Retina (tissue), 1 donor: ENCODE measurements at regions not wholly inside any gene's neighbourhood (a gene's known extent, or its start where the extent isn't known, plus 50 kb on each side); places are given as distances from the start of the nearest gene placed in this dataset.
A peak's percentile ranks its signal among the peaks of the same experiment; 100 is the strongest.

ENCODE experiments used
- DNase-seq: peaks from one replicate; pipeline ENCODE4 v3.0.0-alpha.2; 2016

GRCh38 chr6:90434094-90434493 is 137.5 kb upstream of the BACH2 start:
- no peak for DNase-seq

GRCh38 chr6:90432937-90433336 is 136.3 kb upstream of the BACH2 start:
- no peak for DNase-seq

GRCh38 chr6:90432041-90432775 is 135.6 kb upstream of the BACH2 start:
- no peak for DNase-seq

- no peak for DNase-seq
Measured at GRCh38 chr6:90431576-90431975, 134.9 kb upstream of the BACH2 start.

DNA sequence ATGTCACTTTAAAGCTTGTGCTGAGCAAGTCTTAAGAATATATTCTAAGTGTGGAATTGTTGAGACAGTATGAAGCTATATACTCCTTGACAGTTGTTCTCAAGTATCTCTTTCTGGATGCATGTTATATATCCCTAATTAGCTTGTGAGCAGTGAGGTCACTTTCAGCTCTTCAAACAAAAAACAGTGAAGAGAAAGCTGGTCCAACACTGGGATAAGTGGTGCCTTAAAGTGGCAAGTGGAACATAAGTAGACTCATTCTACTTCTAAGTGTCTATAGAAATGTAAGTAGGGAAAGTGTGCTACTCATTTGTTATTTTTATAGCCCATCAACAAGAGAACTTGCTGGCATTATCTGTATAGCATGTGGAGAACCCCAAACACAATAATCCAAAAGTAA is 133.1 kb upstream of the BACH2 start:
- DNase-seq = no peak

DNA sequence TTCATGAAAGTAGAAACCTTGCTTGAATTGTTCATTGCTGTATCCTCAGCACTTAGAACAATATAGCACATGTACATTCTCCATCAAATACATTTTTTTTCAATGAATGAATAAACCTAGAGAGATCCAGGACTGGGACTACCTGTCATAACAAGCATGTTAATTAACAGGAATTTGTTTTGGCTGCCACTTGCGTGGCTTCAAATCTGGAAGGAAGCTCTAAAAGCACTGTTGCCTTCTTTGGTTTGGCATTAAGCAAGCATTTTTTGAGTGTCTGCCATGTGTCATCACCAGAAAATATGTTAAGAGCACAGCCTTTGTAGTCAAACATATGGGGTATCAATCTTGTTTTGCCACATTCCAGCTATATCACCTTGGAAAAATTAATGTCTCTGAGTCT is 131.9 kb upstream of the BACH2 start:
- no peak for DNase-seq

- DNase-seq = no peak
Measured at GRCh38 chr6:90425161-90425641, 128.6 kb upstream of the BACH2 start.

GRCh38 chr6:90424580-90424979 is 127.9 kb upstream of the BACH2 start:
- no peak for DNase-seq

- no peak for DNase-seq
Measured at GRCh38 chr6:90421666-90422065, 125.0 kb upstream of the BACH2 start.

DNA sequence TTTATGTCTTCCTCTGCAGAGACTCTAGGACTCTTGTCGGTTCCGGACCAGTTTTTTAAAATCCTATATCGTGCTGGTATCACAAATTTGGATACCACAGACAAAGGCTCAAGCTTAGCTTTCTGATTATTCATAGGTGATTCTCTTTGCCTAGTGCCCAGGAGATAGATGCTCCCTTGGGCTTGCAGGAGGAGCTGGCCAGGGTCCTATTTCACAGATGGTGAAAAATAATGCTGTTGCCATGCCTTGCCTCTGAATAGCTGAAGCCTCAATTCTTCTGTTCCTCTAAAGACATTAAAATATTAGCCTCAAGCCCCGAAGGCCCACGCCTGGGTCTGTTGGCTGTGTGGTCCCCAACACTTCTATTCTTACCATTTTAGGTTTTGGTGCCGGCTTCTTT is 123.9 kb upstream of the BACH2 start:
- no peak for DNase-seq

GRCh38 chr6:90417385-90417784 is 120.7 kb upstream of the BACH2 start:
- DNase-seq = no peak

- no peak for DNase-seq
Measured at GRCh38 chr6:90416322-90416721, 119.7 kb upstream of the BACH2 start.

DNA sequence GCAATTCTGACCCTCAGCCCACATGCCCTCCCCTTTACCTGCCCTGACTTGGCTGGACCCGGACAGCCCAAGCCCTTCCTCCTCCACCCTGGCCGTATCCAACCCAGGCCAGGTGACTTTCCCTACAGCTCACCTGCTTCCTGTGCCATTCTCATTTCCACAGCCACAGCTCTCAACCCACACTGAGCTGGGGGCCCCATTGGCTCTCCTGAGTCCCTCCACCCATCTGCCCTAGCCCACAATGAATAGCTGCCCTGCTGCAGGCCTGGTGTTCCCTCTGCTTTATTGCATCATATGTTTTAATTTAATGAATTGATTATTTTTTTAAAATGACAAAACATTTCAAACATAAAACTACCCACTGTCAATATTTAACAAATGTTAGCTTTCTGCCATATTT is 118.5 kb upstream of the BACH2 start:
- no peak for DNase-seq

DNA sequence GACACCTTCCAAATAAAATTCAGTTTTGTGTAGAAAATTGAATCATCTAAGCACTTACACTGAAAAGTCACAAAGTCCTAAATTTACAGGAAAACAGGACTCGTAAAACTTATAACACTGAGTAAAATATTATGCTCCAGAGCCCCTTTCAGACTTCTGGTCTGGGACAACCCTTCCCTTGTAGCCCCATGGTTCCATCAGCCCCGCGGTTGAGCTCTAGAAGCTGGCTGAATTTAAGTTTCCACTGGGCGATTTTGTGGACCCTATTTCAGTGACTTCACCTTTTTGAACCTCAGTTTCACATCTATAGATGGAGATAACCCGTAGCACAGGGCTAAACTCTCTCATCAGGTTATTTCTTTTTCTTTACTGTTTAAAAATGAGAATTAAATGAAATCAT is 117.7 kb upstream of the BACH2 start:
- no peak for DNase-seq

DNA sequence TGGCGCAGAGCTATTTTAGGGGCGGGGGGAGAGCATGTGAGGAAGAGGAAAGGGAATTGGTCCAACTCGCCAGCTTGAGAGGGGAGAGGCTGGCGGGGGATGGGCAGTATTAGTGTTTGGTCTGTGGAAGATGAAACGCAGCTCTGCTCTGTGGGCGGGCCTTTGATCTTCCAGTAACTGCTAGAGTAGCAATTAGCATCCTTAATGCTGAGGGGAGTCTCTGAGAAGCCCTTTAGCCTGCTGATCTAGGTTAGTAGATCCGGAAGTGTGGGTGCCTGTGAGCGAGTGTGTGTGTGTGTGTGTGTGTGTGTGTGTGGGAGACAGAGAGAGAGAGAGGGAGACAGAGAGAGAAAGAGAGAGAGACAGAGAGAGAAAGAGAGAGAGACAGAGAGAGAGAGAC is 117.2 kb upstream of the BACH2 start:
- peak; percentile 79 for DNase-seq

DNA sequence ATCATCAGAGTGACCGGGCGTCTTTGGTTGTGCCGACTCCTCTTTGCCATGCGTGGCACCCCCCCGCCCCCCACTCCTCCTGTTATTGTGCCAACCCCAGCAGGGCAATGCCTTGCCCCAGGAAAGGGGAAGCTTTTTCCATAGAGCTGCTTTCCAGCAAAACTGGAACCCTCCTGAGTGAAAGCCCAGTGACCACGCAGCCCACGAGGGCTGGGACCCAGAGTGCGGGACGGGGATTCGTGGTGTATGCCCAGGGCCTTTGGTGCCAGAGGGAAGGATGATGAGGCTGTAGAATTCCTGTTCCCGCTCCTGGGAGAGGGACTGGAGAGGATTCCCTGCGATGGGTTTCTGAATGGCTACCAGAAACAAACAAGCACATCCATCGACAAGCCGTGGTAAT is 116.8 kb upstream of the BACH2 start:
- no peak for DNase-seq

DNA sequence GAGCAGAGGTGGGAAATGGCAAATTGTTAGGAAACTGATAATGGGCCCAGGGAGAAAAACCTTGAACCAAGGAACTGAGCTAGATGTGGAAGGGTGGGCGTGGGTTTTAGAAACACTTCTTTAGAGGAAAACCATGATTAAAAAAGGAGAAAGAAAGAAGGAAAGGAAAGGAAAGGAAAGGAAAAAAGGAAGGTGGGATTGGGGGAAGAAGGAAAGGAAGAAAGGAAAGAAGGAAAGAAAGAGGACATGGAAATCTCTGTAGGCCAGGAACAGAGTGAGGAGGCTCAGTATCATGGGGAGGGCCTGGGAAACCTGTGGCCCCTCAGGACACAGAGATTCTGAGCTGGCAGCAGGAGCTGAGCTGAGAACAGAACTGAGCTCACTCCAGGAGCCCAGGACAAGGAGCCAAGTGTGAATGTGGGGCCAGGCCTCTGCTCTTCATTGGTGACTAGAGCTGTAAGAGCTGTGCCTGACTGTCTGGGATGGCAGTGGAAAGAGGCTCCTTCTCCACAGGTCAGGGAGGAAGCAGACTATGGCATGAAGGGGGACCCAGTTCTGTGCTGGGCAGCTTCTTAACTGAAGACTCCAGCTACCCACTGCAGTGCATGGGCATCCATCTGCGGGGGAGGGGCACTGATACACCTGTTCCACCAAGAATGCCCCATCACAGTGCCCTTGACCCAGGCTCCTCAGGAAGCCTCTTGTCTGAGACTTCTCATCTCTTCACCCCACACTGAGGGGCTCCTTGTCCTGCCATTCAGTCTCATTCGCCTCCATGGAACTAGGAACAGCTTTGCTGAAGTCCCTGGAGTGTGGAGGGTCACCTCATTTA is 116.1 kb upstream of the BACH2 start:
- no peak for DNase-seq

DNA sequence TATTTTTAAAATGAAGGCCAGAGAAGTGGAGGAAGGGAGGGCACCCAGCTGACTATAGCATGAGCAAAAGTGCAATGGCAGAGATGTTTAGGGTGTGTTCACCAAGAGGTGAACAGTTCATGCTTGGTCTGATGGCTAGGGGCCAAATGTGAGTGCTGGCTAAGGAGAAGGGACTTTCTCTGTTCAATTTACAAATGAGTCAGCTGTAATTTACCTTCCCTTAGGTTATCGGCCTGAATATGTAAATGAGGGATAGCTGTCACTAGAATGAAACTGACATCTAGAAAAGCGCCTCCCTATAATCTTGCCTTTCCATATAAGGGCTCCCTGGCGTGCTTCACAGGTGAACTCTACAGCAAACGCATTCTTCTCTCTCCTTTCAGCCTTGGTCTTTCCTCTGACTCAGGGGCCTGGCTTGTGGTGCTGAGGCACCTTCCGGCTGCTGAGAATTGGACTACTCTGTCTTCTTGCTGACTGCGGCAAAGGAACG is 114.7 kb upstream of the BACH2 start:
- no peak for DNase-seq

DNA sequence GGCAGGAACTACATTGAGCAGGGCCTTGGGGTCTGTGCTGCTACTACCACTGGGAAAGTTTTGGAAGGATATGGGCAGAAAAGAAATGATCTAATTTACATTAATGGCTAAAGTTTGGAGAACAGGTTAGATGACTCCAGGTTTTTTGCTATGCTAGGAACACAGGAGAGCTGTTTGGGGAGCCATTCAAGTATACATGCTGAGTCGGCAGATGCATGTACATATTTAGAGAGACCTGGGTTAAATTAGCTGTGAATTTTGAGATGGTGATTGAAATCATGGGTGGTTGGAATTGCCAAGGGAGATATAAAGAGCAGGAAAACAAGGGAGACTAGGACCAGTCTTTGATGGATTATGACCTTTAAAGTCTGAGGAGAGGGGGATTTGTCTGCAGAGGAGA is 113.1 kb upstream of the BACH2 start:
- DNase-seq = no peak

GRCh38 chr6:90406957-90407356 is 110.3 kb upstream of the BACH2 start:
- no peak for DNase-seq

GRCh38 chr6:90406142-90406794 is 109.6 kb upstream of the BACH2 start:
- DNase-seq = no peak

DNA sequence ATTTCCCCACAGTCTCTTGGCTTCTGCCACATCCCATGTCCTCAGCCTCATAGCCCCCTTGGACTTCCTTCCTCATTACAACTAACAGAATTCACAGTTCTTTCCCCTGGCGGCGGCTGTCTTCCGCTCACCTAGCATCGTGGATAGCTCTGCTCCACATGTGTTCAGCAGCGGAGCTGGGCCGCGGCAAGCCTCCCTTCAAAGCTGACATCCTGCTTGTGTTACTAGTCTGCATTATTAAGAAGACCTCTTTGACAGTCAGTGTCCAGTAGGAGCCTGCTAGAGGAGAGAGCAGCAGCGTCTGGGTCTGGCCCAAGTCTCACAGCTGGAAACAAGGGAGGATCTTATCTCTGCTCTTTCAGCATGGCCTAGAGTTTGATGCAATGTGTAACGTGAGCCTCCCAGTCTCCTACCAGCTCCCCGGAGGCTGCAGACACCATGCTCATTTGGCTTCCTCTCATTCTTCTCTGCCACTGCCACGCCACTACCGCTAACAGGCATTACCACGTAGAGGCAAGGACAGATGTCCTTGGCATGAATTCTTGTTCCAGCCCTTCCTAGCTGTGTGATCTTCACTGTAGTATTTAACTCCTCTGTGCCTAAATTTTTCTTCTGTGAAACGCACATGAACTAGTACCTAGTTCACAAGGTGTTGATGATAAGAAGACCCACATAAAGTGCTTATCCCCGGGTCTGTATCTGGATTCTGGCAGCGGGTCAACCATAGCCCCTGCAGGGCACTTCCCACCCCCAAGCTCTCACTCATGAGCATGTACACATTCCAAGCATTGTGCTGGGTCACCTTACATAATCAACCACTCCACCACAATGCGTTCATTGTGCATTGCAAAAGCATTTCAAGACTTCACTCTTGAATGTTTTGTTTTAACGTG is 107.1 kb upstream of the BACH2 start:
- DNase-seq = peak; percentile 56

DNA sequence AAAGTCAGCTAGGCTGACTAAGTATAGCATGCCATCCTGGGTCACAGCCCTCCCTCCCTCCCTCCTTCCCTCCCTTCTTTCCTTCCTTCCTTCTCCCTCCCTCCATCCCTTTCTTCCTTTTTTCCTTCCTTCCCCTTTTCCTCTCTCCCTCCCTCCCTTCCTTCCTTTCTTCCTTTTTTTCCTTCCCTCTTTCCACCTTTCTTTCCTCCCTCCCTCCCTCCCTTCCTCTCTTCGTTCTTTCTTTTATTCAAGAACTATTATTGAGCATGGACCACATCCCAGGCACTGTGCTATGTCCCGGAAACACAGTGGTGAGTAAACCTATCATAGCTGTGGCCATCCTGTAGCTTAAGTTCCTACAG is 106.2 kb upstream of the BACH2 start:
- no peak for DNase-seq
